GM12878 (cell line): ENCODE measurements at regions not wholly inside any gene's neighbourhood (a gene's known extent, or its start where the extent isn't known, plus 50 kb on each side); places are given as distances from the start of the nearest gene placed in this dataset.

Experiments used
- ATAC-seq: fragments of 200-7000 bp; cut with Tn5 transposase; 3 replicates; pipeline ENCODE4 v1.9.1; 2020; ENCODE audit warnings: mild to moderate bottlenecking, moderate library complexity
- BruUV-seq: library from RNA; stranded (reverse); fragments of 400-500 nt; replicated peaks from 2 replicates; lab custom pipeline; 2021; lab: Mats Ljungman, UMichigan
- CTCF ChIA-PET: fragments of 300-600 bp; sonication (Branson Sonifier 250); formaldehyde crosslinking; extraction: SDS; loops from one replicate; lab custom pipeline; 2021; ENCODE audit warnings: inconsistent platforms; lab: Yijun Ruan, JAX
- POLR2A ChIA-PET: fragments of 350-600 bp; formaldehyde crosslinking; extraction: SDS; loops from one replicate; lab custom pipeline; 2021; ENCODE audit warnings: inconsistent platforms; lab: Charles Lee
- RAD21 ChIA-PET: fragments of 300-600 bp; sonication (Branson Sonifier 250); formaldehyde crosslinking; loops from one replicate; lab custom pipeline; 2023; ENCODE audit warnings: antibody characterized with exemption; ENCODE audit not compliant: unreplicated experiment; lab: Charles Lee
- SMC1A ChIA-PET: fragments of 300-600 bp; sonication (Branson Sonifier 250); formaldehyde crosslinking; loops from one replicate; lab custom pipeline; 2023; ENCODE audit not compliant: unreplicated experiment, uncharacterized antibody; lab: Charles Lee
- DNase-seq: peaks from one replicate; pipeline ENCODE4 v3.0.0-alpha.2; 2011; ENCODE audit warnings: low read depth, low spot score
- FAIRE-seq: peaks from 3 replicates; lab custom pipeline; 2011; peaks lifted over from hg19 to GRCh38; lab: Jason Lieb, UNC
- H2AFZ ChIP-seq: 2 replicates; pipeline ENCODE4 v1.6.0; 2011; ENCODE audit warnings: low read depth, low read length, control low read depth; ENCODE audit not compliant: control insufficient read depth
- H3K27ac ChIP-seq: 2 replicates; pipeline ENCODE4 v1.5.1; 2011; ENCODE audit warnings: control low read depth; ENCODE audit not compliant: control insufficient read depth, insufficient read depth
- H3K27me3 ChIP-seq, 2 experiments: replicated peaks in 1 of 2; 2 replicates each; pipeline versions ENCODE4 v1.6.0 to v1.6.1; 2011; ENCODE audit warnings: low read length in 1 of 2; ENCODE audit not compliant: control insufficient read depth in 2 of 2, insufficient read depth in 2 of 2
- H3K36me3 ChIP-seq, 2 experiments: 2 replicates each; pipeline ENCODE4 v1.5.1; 2011; ENCODE audit warnings: low read length in 1 of 2; ENCODE audit not compliant: control insufficient read depth in 2 of 2, insufficient read depth in 2 of 2
- H3K4me1 ChIP-seq: 2 replicates; pipeline ENCODE4 v1.6.1; 2011; ENCODE audit warnings: mild to moderate bottlenecking, low read length, moderate library complexity, mixed read lengths; ENCODE audit not compliant: control insufficient read depth, insufficient read depth
- H3K4me2 ChIP-seq: 2 replicates; pipeline ENCODE4 v1.6.0; 2011; ENCODE audit warnings: control low read depth; ENCODE audit not compliant: control insufficient read depth, insufficient read depth
- H3K4me3 ChIP-seq: fragments of 200-600 bp; sonication (generic); 2 replicates; pipeline ENCODE4 v1.5.1; 2016
- H3K79me2 ChIP-seq: 2 replicates; pipeline ENCODE4 v1.6.0; 2011; ENCODE audit warnings: low read length; ENCODE audit not compliant: control insufficient read depth, insufficient read depth
- H3K9ac ChIP-seq: 2 replicates; pipeline ENCODE4 v1.8.0; 2011; ENCODE audit warnings: low read length, control low read depth, mixed read lengths; ENCODE audit not compliant: control insufficient read depth, insufficient read depth
- H3K9me3 ChIP-seq: replicated peaks from 3 replicates; pipeline ENCODE4 v1.5.1; 2011; ENCODE audit warnings: mild to moderate bottlenecking, low read length; ENCODE audit not compliant: control insufficient read depth, insufficient read depth
- H4K20me1 ChIP-seq: 2 replicates; pipeline ENCODE4 v1.6.0; 2011; ENCODE audit not compliant: control insufficient read depth, insufficient read depth
- BHLHE40 ChIP-seq, 2 experiments: fragments of 450-650 bp in 1 of 2; IDR thresholded peaks; 2 replicates each; pipeline ENCODE4 v1.6.1; 2011 to 2017; ENCODE audit warnings: low read depth in 2 of 2, borderline replicate concordance in 1 of 2, improper control_type of control experiment in 1 of 2, low read length in 1 of 2, mild to moderate bottlenecking in 1 of 2
- BRCA1 ChIP-seq: IDR thresholded peaks from 2 replicates; pipeline ENCODE4 v1.6.1; 2011; ENCODE audit warnings: low read depth, low read length, improper control_type of control experiment
- CEBPZ ChIP-seq: fragments of 150-350 bp; IDR thresholded peaks from 2 replicates; pipeline ENCODE4 v1.6.1; 2016; ENCODE audit warnings: low read depth, low read length
- ETV6 ChIP-seq, 2 experiments: fragments of 450-650 bp in 1 of 2; IDR thresholded peaks in 1 of 2; conservative IDR thresholded peaks in 1 of 2; 2 replicates each; pipeline ENCODE4 v1.6.1; 2014; ENCODE audit warnings: antibody characterized with exemption in 1 of 2, borderline replicate concordance in 1 of 2, low read depth in 1 of 2, mild to moderate bottlenecking in 1 of 2, moderate library complexity in 1 of 2
- HDGF ChIP-seq: fragments of 450-650 bp; IDR thresholded peaks from 2 replicates; pipeline ENCODE4 v1.6.1; 2016; ENCODE audit warnings: antibody characterized with exemption
- MEF2B ChIP-seq: fragments of 450-650 bp; IDR thresholded peaks from 2 replicates; pipeline ENCODE4 v1.6.1; 2018; ENCODE audit warnings: mild to moderate bottlenecking, moderate library complexity; ENCODE audit not compliant: partially characterized antibody, poor library complexity, severe bottlenecking
- NFXL1 ChIP-seq: fragments of 450-650 bp; IDR thresholded peaks from 2 replicates; pipeline ENCODE4 v1.6.1; 2017; ENCODE audit warnings: antibody characterized with exemption, mild to moderate bottlenecking, borderline replicate concordance
- PAX5 ChIP-seq: IDR thresholded peaks from 2 replicates; pipeline ENCODE4 v1.6.1; 2011; ENCODE audit warnings: low read depth, low read length, borderline replicate concordance
- RUNX3 ChIP-seq: IDR thresholded peaks from 2 replicates; pipeline ENCODE4 v1.6.1; 2012; ENCODE audit warnings: low read length, inconsistent platforms
- ZBTB4 ChIP-seq: fragments of 450-650 bp; formaldehyde crosslinking; IDR thresholded peaks from 2 replicates; pipeline ENCODE4 v1.4.0; 2022; ENCODE audit warnings: mild to moderate bottlenecking, moderate library complexity
- ZNF207 ChIP-seq: fragments of 450-650 bp; IDR thresholded peaks from 2 replicates; pipeline ENCODE4 v1.6.1; 2014; ENCODE audit warnings: antibody characterized with exemption, mild to moderate bottlenecking, borderline replicate concordance
- WGBS: methylation state at CpG from one replicate; pipeline ENCODE4 v1.1.6; 2016; ENCODE audit warnings: low lambda C conversion rate; ENCODE audit not compliant: insufficient replicate concordance, insufficient coverage; ENCODE audit errors: missing lambda C conversion rate; 5-methylcytosine and 5-hydroxymethylcytosine counted together
- in situ Hi-C: fragments of 300-500 bp; cut with MboI; formaldehyde crosslinking; loops from 9 replicates; pipeline ENCODE4 v1.14.3; 2018; ENCODE audit warnings: mixed read lengths
- intact Hi-C: fragments of 100-400 bp; cut with micrococcal nuclease; formaldehyde crosslinking; loops from one replicate; pipeline ENCODE4 v1.14.2; 2022; ENCODE audit not compliant: unreplicated experiment

- no peak for DNase-seq
- no peak overlapping the region for H3K4me3 ChIP-seq
- intact Hi-C loops, result no loop called here
- no TSS peak for BruUV-seq
- CTCF ChIA-PET, result no interaction called here
- in situ Hi-C loops, result no loop called here
- no peaks in the 10 kb centered on the region for H3K36me3 ChIP-seq
- FAIRE-seq, result no peak
- RAD21 ChIA-PET, result no interaction called here
- H4K20me1 ChIP-seq, result no peaks in the 10 kb centered on the region
- no peak overlapping the region for H2AFZ ChIP-seq
- no peak overlapping the region for H3K4me2 ChIP-seq
- H3K79me2 ChIP-seq, result no peaks in the 10 kb centered on the region
- TF ChIP-seq BHLHE40 (IDR thresholded peaks at IDR 0.05; ENCODE audit: borderline replicate concordance in 1 of 2, low read depth in 2 of 2, low read length in 1 of 2), result no peak
- no peak for ATAC-seq
- H3K4me1 ChIP-seq, result no peaks in the 10 kb centered on the region
- no peak overlapping the region for H3K9ac ChIP-seq
- H3K9me3 ChIP-seq, result no peaks in the 10 kb centered on the region
- POLR2A ChIA-PET, result no interaction called here
- SMC1A ChIA-PET, result interaction anchor here (1.1 kb wide), 1 partner anchor 421 kb away, joined by 3 read pairs; no protein-coding TSS in a partner anchor
- 16% methylated on average over 5 of the region's 5 CpGs for WGBS
- H3K27ac ChIP-seq, result no peak overlapping the region
- H3K27me3 ChIP-seq, result no peaks in the 10 kb centered on the region
These were observed 318.2 kb upstream of the KCNH8 start for GRCh38 chr3:18830087-18830486.

- no peaks in the 10 kb centered on the region for H3K36me3 ChIP-seq
- ATAC-seq, result no peak
- H3K27me3 ChIP-seq, result no peaks in the 10 kb centered on the region
- WGBS, result 69% methylated on average over 2 of the region's 2 CpGs
- no peak overlapping the region for H3K27ac ChIP-seq
- no peak for TF ChIP-seq ZNF207
- no peak for TF ChIP-seq RUNX3
- TF ChIP-seq HDGF, result no peak
- no peak for TF ChIP-seq MEF2B
- TF ChIP-seq BRCA1, result no peak
- no peak for TF ChIP-seq ZBTB4 (CRISPR knock-in tag)
- no peak for TF ChIP-seq PAX5
- TF ChIP-seq NFXL1, result no peak
- TF ChIP-seq ETV6 (conservative IDR thresholded peaks at IDR 0.05 in 1 of 2, IDR thresholded peaks at IDR 0.05 in 1 of 2; ENCODE audit: borderline replicate concordance in 1 of 2, low read depth in 1 of 2), result no peak
- no peak for TF ChIP-seq CEBPZ
- TF ChIP-seq, all 136 proteins: peak for 0
- Histone ChIP-seq H3K4me2 (no peak overlapping the region), H3K9ac (no peak overlapping the region), H2AFZ (no peak overlapping the region), H3K4me3 (no peak overlapping the region), H4K20me1 (no peaks in the 10 kb centered on the region), H3K79me2 (no peaks in the 10 kb centered on the region), H3K9me3 (no peaks in the 10 kb centered on the region), H3K4me1 (no peaks in the 10 kb centered on the region)
- CTCF ChIA-PET, result no interaction called here
- in situ Hi-C loops (no loop called here), intact Hi-C loops (no loop called here)
- DNase-seq, result no peak
- RAD21 ChIA-PET, result no interaction called here
- SMC1A ChIA-PET, result no interaction called here
- no TSS peak for BruUV-seq
- POLR2A ChIA-PET, result no interaction called here
- no peak for FAIRE-seq
These were observed 319.7 kb upstream of the KCNH8 start for GRCh38 chr3:18828637-18829036.
